Upper lobe of left lung (tissue), 4 donors: ENCODE measurements at regions not wholly inside any gene's neighbourhood (a gene's known extent, or its start where the extent isn't known, plus 50 kb on each side); places are given as distances from the start of the nearest gene placed in this dataset.
A peak's percentile ranks its signal among the peaks of the same experiment; 100 is the strongest.

Experiments
- CTCF ChIP-seq, 6 experiments: fragments of 450-650 bp in 4 of 6; fragments of 200-600 bp in 2 of 6; sonication (generic) in 2 of 6; IDR thresholded peaks; one replicate each; pipeline ENCODE4 v1.5.1; 2016 to 2019; ENCODE audit warnings: antibody characterized with exemption in 6 of 6
- EP300 ChIP-seq, 4 donors: sonication (generic); formaldehyde crosslinking; IDR thresholded peaks; one replicate each; pipeline ENCODE4 v1.5.1; 2017; ENCODE audit warnings: antibody characterized with exemption in 4 of 4, control low read depth in 2 of 4
- POLR2A ChIP-seq, 4 donors: fragments of 450-650 bp; IDR thresholded peaks; one replicate each; pipeline ENCODE4 v1.5.1; 2016 to 2017; ENCODE audit warnings: antibody characterized with exemption in 4 of 4, mild to moderate bottlenecking in 2 of 4

- TF ChIP-seq EP300 (IDR thresholded peaks at IDR 0.05) (no peak), CTCF (IDR thresholded peaks at IDR 0.05) (peak in 3 of 6 experiments; percentile 50 to 62 (median 51)), POLR2A (IDR thresholded peaks at IDR 0.05) (no peak)
These were observed 78.5 kb upstream of the TRDN start for GRCh38 chr6:123715006-123715863.
